ENCODE measurements at regions not wholly inside any gene's neighbourhood (a gene's known extent, or its start where the extent isn't known, plus 50 kb on each side); places are given as distances from the start of the nearest gene placed in this dataset.

DNA sequence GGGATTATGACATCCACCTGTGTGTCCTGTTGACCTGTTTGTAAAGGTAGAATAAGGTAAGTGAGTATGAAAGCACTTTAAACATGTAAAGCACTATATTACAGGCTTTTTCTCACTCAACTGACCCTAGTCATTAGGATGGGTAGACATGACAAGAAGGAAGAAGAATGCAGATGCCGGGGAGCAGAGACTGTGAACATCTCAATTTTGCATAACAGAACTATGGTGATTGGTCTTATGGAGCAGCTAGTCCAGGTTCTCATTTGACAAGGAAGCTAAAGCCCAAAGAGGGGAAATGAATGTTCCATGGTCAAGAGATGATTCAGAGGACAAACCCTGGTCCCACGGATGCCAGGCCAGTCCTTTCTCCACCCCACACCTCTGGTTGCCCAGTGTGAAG is 200.1 kb upstream of the BCL6 start (continued):
- TF ChIP-seq, protein P1, sequence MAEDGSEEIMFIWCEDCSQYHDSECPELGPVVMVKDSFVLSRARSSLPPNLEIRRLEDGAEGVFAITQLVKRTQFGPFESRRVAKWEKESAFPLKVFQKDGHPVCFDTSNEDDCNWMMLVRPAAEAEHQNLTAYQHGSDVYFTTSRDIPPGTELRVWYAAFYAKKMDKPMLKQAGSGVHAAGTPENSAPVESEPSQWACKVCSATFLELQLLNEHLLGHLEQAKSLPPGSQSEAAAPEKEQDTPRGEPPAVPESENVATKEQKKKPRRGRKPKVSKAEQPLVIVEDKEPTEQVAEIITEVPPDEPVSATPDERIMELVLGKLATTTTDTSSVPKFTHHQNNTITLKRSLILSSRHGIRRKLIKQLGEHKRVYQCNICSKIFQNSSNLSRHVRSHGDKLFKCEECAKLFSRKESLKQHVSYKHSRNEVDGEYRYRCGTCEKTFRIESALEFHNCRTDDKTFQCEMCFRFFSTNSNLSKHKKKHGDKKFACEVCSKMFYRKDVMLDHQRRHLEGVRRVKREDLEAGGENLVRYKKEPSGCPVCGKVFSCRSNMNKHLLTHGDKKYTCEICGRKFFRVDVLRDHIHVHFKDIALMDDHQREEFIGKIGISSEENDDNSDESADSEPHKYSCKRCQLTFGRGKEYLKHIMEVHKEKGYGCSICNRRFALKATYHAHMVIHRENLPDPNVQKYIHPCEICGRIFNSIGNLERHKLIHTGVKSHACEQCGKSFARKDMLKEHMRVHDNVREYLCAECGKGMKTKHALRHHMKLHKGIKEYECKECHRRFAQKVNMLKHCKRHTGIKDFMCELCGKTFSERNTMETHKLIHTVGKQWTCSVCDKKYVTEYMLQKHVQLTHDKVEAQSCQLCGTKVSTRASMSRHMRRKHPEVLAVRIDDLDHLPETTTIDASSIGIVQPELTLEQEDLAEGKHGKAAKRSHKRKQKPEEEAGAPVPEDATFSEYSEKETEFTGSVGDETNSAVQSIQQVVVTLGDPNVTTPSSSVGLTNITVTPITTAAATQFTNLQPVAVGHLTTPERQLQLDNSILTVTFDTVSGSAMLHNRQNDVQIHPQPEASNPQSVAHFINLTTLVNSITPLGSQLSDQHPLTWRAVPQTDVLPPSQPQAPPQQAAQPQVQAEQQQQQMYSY (CRISPR knock-in tag; IDR thresholded peaks at IDR 0.05) = no peak
- TF ChIP-seq CREB1 (CRISPR knock-in tag; IDR thresholded peaks at IDR 0.05) (no peak), NR2C2 (CRISPR knock-in tag; IDR thresholded peaks at IDR 0.05) (no peak), MYBL2 (CRISPR knock-in tag; IDR thresholded peaks at IDR 0.05) (no peak), NFATC4 (CRISPR knock-in tag; IDR thresholded peaks at IDR 0.05) (no peak), ESRRA (CRISPR knock-in tag; IDR thresholded peaks at IDR 0.05; ENCODE audit: borderline replicate concordance) (no peak), ZNF219 (CRISPR knock-in tag; IDR thresholded peaks at IDR 0.05; ENCODE audit: borderline replicate concordance) (no peak), ZNF232 (CRISPR knock-in tag; IDR thresholded peaks at IDR 0.05) (no peak), KAT7 (CRISPR knock-in tag; IDR thresholded peaks at IDR 0.05; ENCODE audit: borderline replicate concordance) (no peak), TEAD1 (CRISPR knock-in tag; IDR thresholded peaks at IDR 0.05) (no peak), ZNF396 (CRISPR knock-in tag; IDR thresholded peaks at IDR 0.05; ENCODE audit: borderline replicate concordance) (no peak)

GRCh38 chr3:187946163-187946691 is 201.0 kb upstream of the BCL6 start:
- POLR2A ChIA-PET = no interaction called here
- H3K9me3 Mint-ChIP-seq = no peaks in the 10 kb centered on the region
- CTCF ChIA-PET = interaction anchor here (1.3 kb wide), 1 partner anchor 198 kb away, joined by 3 read pairs; no protein-coding TSS in a partner anchor
- DNase-seq (ENCODE audit: low spot score) = no peak
- H3K36me3 Mint-ChIP-seq = no peaks in the 10 kb centered on the region
- H3K27ac Mint-ChIP-seq = no peak overlapping the region
- H3K4me3 Mint-ChIP-seq = no peak overlapping the region
- no peak for ATAC-seq
- no peaks in the 10 kb centered on the region; the same call in 1 of the 2 replicates for H3K27me3 Mint-ChIP-seq (ENCODE audit: low read depth)
- no peak for TF ChIP-seq CBFB (CRISPR knock-in tag; IDR thresholded peaks at IDR 0.05; ENCODE audit: low read depth)
- no peak for TF ChIP-seq ELF4 (CRISPR knock-in tag; IDR thresholded peaks at IDR 0.05; ENCODE audit: low read depth)
- no peak for TF ChIP-seq NR2C2 (CRISPR knock-in tag; IDR thresholded peaks at IDR 0.05)
- TF ChIP-seq NR1H2 (CRISPR knock-in tag; IDR thresholded peaks at IDR 0.05) = no peak
- TF ChIP-seq, protein P2, sequence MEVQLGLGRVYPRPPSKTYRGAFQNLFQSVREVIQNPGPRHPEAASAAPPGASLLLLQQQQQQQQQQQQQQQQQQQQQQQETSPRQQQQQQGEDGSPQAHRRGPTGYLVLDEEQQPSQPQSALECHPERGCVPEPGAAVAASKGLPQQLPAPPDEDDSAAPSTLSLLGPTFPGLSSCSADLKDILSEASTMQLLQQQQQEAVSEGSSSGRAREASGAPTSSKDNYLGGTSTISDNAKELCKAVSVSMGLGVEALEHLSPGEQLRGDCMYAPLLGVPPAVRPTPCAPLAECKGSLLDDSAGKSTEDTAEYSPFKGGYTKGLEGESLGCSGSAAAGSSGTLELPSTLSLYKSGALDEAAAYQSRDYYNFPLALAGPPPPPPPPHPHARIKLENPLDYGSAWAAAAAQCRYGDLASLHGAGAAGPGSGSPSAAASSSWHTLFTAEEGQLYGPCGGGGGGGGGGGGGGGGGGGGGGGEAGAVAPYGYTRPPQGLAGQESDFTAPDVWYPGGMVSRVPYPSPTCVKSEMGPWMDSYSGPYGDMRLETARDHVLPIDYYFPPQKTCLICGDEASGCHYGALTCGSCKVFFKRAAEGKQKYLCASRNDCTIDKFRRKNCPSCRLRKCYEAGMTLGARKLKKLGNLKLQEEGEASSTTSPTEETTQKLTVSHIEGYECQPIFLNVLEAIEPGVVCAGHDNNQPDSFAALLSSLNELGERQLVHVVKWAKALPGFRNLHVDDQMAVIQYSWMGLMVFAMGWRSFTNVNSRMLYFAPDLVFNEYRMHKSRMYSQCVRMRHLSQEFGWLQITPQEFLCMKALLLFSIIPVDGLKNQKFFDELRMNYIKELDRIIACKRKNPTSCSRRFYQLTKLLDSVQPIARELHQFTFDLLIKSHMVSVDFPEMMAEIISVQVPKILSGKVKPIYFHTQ (CRISPR knock-in tag; IDR thresholded peaks at IDR 0.05) = no peak
- TF ChIP-seq EMX1 (CRISPR knock-in tag; IDR thresholded peaks at IDR 0.05) = no peak
- TF ChIP-seq, protein P3, sequence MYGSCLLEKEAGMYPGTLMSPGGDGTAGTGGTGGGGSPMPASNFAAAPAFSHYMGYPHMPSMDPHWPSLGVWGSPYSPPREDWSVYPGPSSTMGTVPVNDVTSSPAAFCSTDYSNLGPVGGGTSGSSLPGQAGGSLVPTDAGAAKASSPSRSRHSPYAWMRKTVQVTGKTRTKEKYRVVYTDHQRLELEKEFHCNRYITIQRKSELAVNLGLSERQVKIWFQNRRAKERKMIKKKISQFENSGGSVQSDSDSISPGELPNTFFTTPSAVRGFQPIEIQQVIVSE (CRISPR knock-in tag; IDR thresholded peaks at IDR 0.05; ENCODE audit: borderline replicate concordance) = no peak
- no peak for TF ChIP-seq ZNF138 (CRISPR knock-in tag; conservative IDR thresholded peaks at IDR 0.05)
- no peak for TF ChIP-seq ZNF416 (CRISPR knock-in tag; IDR thresholded peaks at IDR 0.05)
- no peak for TF ChIP-seq TEAD4 (CRISPR knock-in tag; IDR thresholded peaks at IDR 0.05)
- TF ChIP-seq JUN (CRISPR knock-in tag; IDR thresholded peaks at IDR 0.05) = no peak
- no peak for TF ChIP-seq ESRRA (CRISPR knock-in tag; IDR thresholded peaks at IDR 0.05; ENCODE audit: borderline replicate concordance)
- TF ChIP-seq MYBL2 (CRISPR knock-in tag; IDR thresholded peaks at IDR 0.05) = no peak
- peaks cover 8% of the 10 kb centered on the region for H3K4me1 Mint-ChIP-seq

Measured in WTC11 (cell line).